ENCODE measurements at regions not wholly inside any gene's neighbourhood (a gene's known extent, or its start where the extent isn't known, plus 50 kb on each side); places are given as distances from the start of the nearest gene placed in this dataset.

DNA sequence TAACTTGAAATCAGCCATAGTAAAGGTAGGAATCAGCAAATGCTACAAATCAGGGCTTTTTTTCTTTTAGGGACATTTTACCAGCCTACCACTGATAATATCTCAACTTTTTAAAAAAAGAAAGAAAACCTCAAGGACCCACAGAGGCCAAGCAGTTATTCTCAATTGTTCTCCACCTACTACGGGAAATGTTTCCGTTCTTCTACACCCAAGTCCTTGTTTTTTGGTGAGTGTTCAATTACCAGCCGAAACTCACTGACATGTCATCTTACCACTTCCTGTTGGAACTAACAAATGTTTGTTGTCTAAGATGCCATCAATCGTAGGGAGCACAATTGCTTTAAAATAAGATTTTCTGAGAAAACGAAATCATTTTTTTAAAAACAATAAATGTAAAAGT lies 50.2 kb upstream of the CDK1 start:
- peak overlapping the region; percentile 70 for H3K4me3 Mint-ChIP-seq
- peaks cover 2% of the 10 kb centered on the region for H3K27me3 Mint-ChIP-seq
- CTCF ChIA-PET = interaction anchor here (1.1 kb wide), 1 partner anchor 11 kb away, joined by 4 read pairs; no protein-coding TSS in a partner anchor
- H3K36me3 Mint-ChIP-seq = peaks cover 4% of the 10 kb centered on the region
- POLR2A ChIA-PET = interaction anchor here (1.1 kb wide), 1 partner anchor 8 kb away, joined by 5 read pairs; no protein-coding TSS in a partner anchor
- peaks cover 70% of the 10 kb centered on the region for H3K4me1 Mint-ChIP-seq (ENCODE audit: low read depth)
- H3K9me3 Mint-ChIP-seq = peaks cover 2% of the 10 kb centered on the region
- peak overlapping the region; percentile 83 for H3K27ac Mint-ChIP-seq
- DNase-seq = no peak
- intact Hi-C loops (cut with micrococcal nuclease) = loop anchor here (2.0 kb wide), 2 partner anchors 13 to 61 kb away; no protein-coding TSS in a partner anchor

DNA sequence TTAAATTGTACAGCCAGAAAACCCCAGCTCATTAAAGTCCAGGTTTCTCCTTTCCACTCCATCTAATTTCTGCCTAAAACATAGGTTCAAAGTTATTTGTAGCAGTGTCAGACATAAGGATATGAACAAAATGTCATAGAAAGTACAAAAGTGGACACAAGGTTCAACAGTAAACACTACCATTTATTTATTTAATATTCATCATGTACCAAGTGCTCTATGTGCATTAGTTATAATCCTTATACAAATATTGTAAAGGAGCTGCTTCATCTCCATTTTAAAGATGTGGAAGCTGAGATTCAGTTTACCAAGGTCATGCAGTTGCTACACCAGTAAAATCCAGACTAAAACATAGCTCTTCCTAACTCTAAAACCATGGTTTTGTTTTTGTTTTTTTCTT lies 52.0 kb upstream of the CDK1 start:
- Mint-ChIP-seq H3K9me3 (peaks cover 2% of the 10 kb centered on the region), H3K4me3 (peak overlapping the region; percentile 16), H3K27ac (peak overlapping the region; percentile 66), H3K27me3 (no peaks in the 10 kb centered on the region), H3K4me1 (ENCODE audit: low read depth) (peaks cover 72% of the 10 kb centered on the region), H3K36me3 (peaks cover 4% of the 10 kb centered on the region)
- ChIA-PET CTCF (no interaction called here), POLR2A (interaction anchor here (0.6 to 1.5 kb wide), 2 partner anchors 12 to 48 kb away, joined by 4 to 5 read pairs; no protein-coding TSS in a partner anchor)
- intact Hi-C loops (cut with micrococcal nuclease) = no loop called here
- DNase-seq = no peak

DNA sequence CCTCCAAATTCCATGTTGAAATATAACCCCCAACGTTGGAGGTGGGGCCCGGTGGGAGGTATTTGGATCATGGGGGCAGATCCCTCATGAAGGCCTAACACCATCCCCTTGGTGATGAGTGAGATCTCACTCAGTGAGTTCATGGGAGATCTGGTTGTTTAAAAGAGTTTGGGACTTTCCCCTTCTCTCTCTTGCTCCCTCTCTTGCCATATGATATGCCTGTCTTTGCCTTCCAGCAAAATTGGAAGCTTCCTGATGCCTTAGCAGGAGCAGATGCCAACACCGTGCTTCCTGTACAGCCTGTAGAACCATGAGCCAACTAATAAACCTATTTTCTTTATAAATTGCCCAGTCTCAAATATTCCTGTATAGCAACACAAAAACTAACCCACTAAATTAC lies 55.7 kb upstream of the CDK1 start:
- Mint-ChIP-seq H3K9me3 (peaks cover 2% of the 10 kb centered on the region), H3K27me3 (no peaks in the 10 kb centered on the region), H3K27ac (no peak overlapping the region), H3K4me3 (no peak overlapping the region), H3K36me3 (peaks cover 4% of the 10 kb centered on the region), H3K4me1 (ENCODE audit: low read depth) (peaks cover 60% of the 10 kb centered on the region)
- POLR2A ChIA-PET = no interaction called here
- CTCF ChIA-PET = no interaction called here
- intact Hi-C loops (cut with micrococcal nuclease) = loop anchor here (1.0 kb wide), 1 partner anchor 8 kb away; no protein-coding TSS in a partner anchor
- DNase-seq = no peak

DNA sequence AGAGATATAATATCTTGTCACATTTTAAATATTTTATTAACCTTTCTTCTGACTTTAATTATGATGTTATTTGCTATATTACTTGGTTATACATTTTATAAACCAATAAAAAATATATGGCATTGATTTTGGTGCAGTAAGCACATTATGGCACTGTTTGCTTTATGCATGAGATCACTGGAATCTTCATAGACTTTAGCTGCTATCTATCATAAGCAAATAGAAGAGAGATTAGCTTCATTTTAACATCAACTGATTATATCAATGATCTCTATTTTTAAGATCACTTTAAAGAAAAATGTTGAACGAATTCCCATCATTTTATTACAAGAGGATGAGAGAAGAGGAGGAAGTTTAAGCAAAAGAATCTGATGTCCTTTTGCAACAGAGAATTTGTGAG lies 58.6 kb upstream of the CDK1 start:
- H3K27me3 Mint-ChIP-seq = no peaks in the 10 kb centered on the region
- no peak overlapping the region for H3K4me3 Mint-ChIP-seq
- intact Hi-C loops (cut with micrococcal nuclease) = no loop called here
- H3K9me3 Mint-ChIP-seq = peaks cover 2% of the 10 kb centered on the region
- H3K36me3 Mint-ChIP-seq = peaks cover 4% of the 10 kb centered on the region
- ChIA-PET CTCF (no interaction called here), POLR2A (interaction anchor here (1.9 kb wide), 1 partner anchor 9 kb away, joined by 5 read pairs; no protein-coding TSS in a partner anchor)
- peaks cover 45% of the 10 kb centered on the region for H3K4me1 Mint-ChIP-seq (ENCODE audit: low read depth)
- DNase-seq = no peak
- no peak overlapping the region for H3K27ac Mint-ChIP-seq

DNA sequence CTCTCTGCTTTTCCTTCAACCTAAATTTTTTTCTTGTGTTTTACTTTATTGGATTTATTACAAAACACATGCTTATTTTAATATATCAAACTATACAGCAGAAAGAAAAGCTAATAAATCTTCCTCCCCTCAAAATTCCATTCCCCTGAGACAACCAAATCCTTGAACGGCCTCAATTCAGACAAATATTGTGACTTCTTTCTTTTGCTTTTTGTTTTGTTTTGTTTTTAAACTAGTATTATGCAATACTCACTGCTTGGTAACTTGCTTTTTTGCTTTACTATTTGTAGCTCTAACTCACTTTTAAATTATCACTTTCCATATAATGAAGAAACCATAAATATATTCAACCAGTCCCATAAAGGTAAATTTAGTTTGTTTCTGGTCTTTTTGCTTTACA lies 59.4 kb upstream of the CDK1 start:
- H3K9me3 Mint-ChIP-seq = no peaks in the 10 kb centered on the region
- H3K4me1 Mint-ChIP-seq (ENCODE audit: low read depth) = peaks cover 50% of the 10 kb centered on the region
- POLR2A ChIA-PET = interaction anchor here (1.9 kb wide), 1 partner anchor 10 kb away, joined by 5 read pairs; no protein-coding TSS in a partner anchor
- H3K27me3 Mint-ChIP-seq = no peaks in the 10 kb centered on the region
- no peak overlapping the region for H3K27ac Mint-ChIP-seq
- H3K36me3 Mint-ChIP-seq = peaks cover 4% of the 10 kb centered on the region
- no peak for DNase-seq
- CTCF ChIA-PET = interaction anchor here (0.9 kb wide), 1 partner anchor 11 kb away, joined by 7 read pairs; no protein-coding TSS in a partner anchor
- intact Hi-C loops (cut with micrococcal nuclease) = no loop called here
- no peak overlapping the region for H3K4me3 Mint-ChIP-seq

DNA sequence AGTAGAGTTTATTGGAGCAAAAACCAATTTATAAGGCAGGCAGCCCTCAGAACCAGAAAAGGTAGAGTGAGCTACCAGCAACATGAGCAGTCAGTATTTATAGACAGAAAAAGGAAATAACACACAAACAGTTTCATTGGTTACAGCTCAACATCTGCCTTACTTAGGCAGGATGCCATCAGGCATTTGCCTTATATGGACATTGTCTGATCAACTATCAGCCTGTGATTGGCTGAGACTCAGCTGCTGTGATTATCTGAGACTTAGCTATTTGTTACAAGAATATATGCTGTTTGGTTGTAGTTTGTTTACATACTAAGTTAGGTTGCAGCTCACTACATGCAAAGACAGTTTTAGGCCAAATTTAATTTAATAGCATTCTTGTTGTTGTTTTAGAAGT lies 60.4 kb upstream of the CDK1 start:
- Mint-ChIP-seq H3K9me3 (no peaks in the 10 kb centered on the region), H3K4me3 (no peak overlapping the region), H3K27ac (no peak overlapping the region), H3K27me3 (no peaks in the 10 kb centered on the region), H3K4me1 (ENCODE audit: low read depth) (peaks cover 53% of the 10 kb centered on the region), H3K36me3 (no peaks in the 10 kb centered on the region)
- POLR2A ChIA-PET = no interaction called here
- CTCF ChIA-PET = interaction anchor here (0.8 to 1.1 kb wide), 2 partner anchors 11 to 88 kb away, joined by 3 to 4 read pairs; no protein-coding TSS in a partner anchor
- intact Hi-C loops (cut with micrococcal nuclease) = no loop called here
- DNase-seq = no peak

DNA sequence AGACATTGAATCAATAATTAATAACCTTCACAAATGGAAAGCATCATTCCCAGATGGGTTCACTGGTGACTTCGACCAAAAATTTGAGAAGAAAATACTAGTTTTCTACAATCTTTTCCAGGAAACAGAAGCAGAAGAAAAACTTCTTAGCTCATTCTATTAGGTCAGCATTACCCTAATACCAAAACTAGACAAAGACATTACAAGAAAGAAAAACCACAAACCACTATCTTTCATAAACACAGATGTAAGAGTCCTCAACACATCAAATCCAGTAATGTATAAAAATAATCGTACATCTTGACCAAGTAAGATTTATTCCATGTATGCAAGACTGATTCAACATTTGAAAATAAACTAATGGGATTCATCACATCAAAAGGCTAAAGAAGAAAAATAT lies 64.0 kb upstream of the CDK1 start:
- Mint-ChIP-seq H3K4me3 (peak overlapping the region; percentile 4), H3K4me1 (ENCODE audit: low read depth) (peaks cover 47% of the 10 kb centered on the region), H3K27me3 (no peaks in the 10 kb centered on the region), H3K27ac (peak overlapping the region; percentile 7), H3K36me3 (peaks cover 2% of the 10 kb centered on the region), H3K9me3 (no peaks in the 10 kb centered on the region)
- ChIA-PET POLR2A (interaction anchor here (0.7 to 1.1 kb wide), 2 partner anchors 12 to 16 kb away, joined by 4 to 5 read pairs; no protein-coding TSS in a partner anchor), CTCF (interaction anchor here (0.8 to 1.0 kb wide), 2 partner anchors 15 to 63 kb away, joined by 3 to 4 read pairs; no protein-coding TSS in a partner anchor)
- no peak for DNase-seq
- intact Hi-C loops (cut with micrococcal nuclease) = loop anchor here (1.0 to 2.0 kb wide), 3 partner anchors 8 to 51 kb away; no protein-coding TSS in a partner anchor

DNA sequence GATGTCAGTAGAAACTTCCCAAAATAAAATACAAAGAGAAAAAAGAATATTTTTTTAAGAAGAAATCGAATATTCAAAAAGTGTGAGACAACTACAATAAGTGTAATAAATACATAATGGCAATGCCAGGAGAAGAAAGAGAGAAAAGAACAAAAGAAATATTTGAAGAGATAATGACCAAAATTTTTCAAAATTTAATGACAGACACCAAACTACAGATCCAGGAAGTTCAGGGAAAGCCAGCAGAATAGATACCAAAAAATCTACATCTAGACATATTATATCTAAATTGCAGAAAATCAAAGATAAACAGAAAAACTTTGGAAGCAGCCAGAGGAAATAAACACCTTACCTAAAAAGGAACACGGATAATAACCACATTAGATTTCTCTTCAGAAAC lies 66.8 kb upstream of the CDK1 start:
- H3K36me3 Mint-ChIP-seq = peaks cover 2% of the 10 kb centered on the region
- intact Hi-C loops (cut with micrococcal nuclease) = no loop called here
- DNase-seq = no peak
- no peaks in the 10 kb centered on the region for H3K27me3 Mint-ChIP-seq
- no peaks in the 10 kb centered on the region for H3K9me3 Mint-ChIP-seq
- H3K4me1 Mint-ChIP-seq (ENCODE audit: low read depth) = peaks cover 48% of the 10 kb centered on the region
- ChIA-PET POLR2A (no interaction called here), CTCF (no interaction called here)
- H3K4me3 Mint-ChIP-seq = no peak overlapping the region
- H3K27ac Mint-ChIP-seq = no peak overlapping the region

DNA sequence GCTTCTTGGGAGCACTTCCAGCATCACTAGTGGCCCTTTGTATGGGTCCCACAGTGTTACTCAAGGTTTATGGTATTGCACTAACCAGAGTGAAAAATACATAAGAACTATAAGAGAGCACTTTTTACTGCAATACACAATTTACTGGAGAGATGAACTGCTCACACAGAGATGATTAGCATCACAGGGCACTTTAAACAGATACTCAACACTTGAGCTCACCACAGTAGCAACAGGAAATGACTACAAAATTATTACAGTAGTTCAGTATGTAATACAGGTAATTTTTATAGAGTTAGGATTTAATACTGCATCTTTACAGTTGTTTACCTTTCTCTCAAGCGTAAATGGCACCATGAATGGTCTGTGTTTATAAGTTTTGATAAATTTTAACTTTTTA lies 68.2 kb upstream of the CDK1 start:
- ChIA-PET CTCF (interaction anchor here (1.0 kb wide), 1 partner anchor 47 kb away, joined by 3 read pairs; no protein-coding TSS in a partner anchor), POLR2A (no interaction called here)
- no peak overlapping the region for H3K4me3 Mint-ChIP-seq
- intact Hi-C loops (cut with micrococcal nuclease) = no loop called here
- no peaks in the 10 kb centered on the region for H3K27me3 Mint-ChIP-seq
- DNase-seq = no peak
- H3K4me1 Mint-ChIP-seq (ENCODE audit: low read depth) = peaks cover 55% of the 10 kb centered on the region
- no peaks in the 10 kb centered on the region for H3K9me3 Mint-ChIP-seq
- H3K27ac Mint-ChIP-seq = peak overlapping the region; percentile 55
- peaks cover 2% of the 10 kb centered on the region for H3K36me3 Mint-ChIP-seq

DNA sequence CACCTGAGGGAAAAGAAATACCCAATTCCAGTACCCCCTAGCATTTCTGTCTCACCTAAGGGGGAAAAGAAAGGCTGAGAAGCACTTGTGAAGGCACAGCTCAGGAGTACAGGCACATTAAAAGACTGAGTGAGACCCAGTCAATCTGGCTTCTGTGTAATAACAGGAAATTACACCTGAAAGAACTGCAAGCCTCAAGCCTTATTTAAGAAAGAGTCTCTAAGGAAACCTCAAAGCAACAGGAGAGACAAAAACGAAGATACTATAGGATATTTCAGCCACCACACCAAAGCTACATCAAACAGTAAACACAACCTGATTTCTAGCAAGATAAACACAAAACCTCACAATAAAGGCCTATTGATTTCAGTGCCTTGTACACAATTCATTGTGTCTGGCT lies 69.6 kb upstream of the CDK1 start:
- H3K4me1 Mint-ChIP-seq (ENCODE audit: low read depth) = peaks cover 54% of the 10 kb centered on the region
- no peaks in the 10 kb centered on the region for H3K27me3 Mint-ChIP-seq
- peaks cover 2% of the 10 kb centered on the region for H3K36me3 Mint-ChIP-seq
- CTCF ChIA-PET = no interaction called here
- POLR2A ChIA-PET = no interaction called here
- no peak overlapping the region for H3K4me3 Mint-ChIP-seq
- no peaks in the 10 kb centered on the region for H3K9me3 Mint-ChIP-seq
- H3K27ac Mint-ChIP-seq = peak overlapping the region; percentile 76
- intact Hi-C loops (cut with micrococcal nuclease) = loop anchor here (1.0 kb wide), 1 partner anchor 24 kb away; no protein-coding TSS in a partner anchor
- DNase-seq = no peak

DNA sequence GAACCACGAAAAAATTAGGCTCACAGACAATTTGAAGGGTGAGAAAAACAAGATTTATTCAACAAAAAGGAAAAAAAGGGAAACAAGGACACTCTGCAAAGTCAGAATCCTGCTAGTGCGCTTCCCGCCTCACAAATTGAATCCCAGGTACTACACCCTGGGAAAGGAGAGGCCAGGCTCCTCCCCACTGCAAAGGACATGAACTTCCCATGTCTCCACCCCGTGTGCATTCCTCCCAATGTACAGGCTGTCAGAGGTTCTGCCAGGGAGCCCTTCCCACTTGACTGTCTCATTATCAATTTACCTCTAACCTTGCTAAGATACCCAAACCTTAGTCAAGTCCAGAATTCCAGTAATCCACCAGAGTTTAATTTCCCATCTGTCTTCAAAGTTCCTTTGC lies 70.4 kb upstream of the CDK1 start:
- H3K9me3 Mint-ChIP-seq = no peaks in the 10 kb centered on the region
- ChIA-PET CTCF (no interaction called here), POLR2A (no interaction called here)
- no peaks in the 10 kb centered on the region for H3K27me3 Mint-ChIP-seq
- no peak for DNase-seq
- H3K4me3 Mint-ChIP-seq = no peak overlapping the region
- H3K27ac Mint-ChIP-seq = peak overlapping the region; percentile 76
- intact Hi-C loops (cut with micrococcal nuclease) = loop anchor here (1.0 kb wide), 1 partner anchor 24 kb away; no protein-coding TSS in a partner anchor
- H3K4me1 Mint-ChIP-seq (ENCODE audit: low read depth) = peaks cover 51% of the 10 kb centered on the region
- H3K36me3 Mint-ChIP-seq = peaks cover 2% of the 10 kb centered on the region

DNA sequence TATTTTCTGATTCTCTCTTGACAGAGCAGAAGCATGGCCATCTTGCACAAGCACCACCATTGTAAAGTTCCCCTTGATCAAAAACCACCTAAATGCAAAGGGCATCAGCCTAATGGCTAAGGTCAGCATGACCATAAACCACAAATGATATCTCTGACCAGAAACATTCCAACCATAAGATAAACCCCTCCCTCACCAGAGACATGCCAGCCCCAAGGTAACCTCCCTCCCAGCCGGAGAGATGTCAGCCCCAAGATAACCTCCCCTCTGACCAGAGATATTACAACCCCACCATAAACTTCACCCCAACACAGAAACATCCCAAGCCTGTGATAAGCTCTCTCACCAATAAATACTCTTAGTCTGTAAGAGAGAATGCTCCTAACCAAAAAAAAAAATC lies 72.1 kb upstream of the CDK1 start:
- H3K4me1 Mint-ChIP-seq (ENCODE audit: low read depth) = peaks cover 57% of the 10 kb centered on the region
- H3K4me3 Mint-ChIP-seq = no peak overlapping the region
- ChIA-PET CTCF (no interaction called here), POLR2A (no interaction called here)
- H3K36me3 Mint-ChIP-seq = no peaks in the 10 kb centered on the region
- H3K9me3 Mint-ChIP-seq = no peaks in the 10 kb centered on the region
- DNase-seq = no peak
- no peaks in the 10 kb centered on the region for H3K27me3 Mint-ChIP-seq
- H3K27ac Mint-ChIP-seq = no peak overlapping the region
- intact Hi-C loops (cut with micrococcal nuclease) = no loop called here

DNA sequence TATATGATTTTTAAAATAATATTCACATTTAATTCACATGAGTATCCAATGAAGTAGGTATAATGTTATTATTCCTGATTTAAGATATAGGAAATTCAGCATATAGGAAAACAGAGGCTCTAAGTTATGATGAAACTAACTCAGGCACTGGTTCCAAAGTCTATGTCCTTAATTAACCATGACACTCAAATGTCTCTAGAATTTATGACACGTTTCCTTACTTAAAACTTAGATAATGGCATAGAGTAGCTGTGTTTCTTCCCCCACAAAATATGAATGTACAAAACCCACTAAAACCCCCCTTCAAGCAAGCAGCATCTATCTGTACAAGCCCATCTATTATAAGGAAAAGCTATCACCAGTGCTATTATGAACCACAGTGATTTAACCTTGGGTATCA lies 72.9 kb upstream of the CDK1 start:
- Mint-ChIP-seq H3K4me1 (ENCODE audit: low read depth) (peaks cover 55% of the 10 kb centered on the region), H3K4me3 (no peak overlapping the region), H3K27me3 (no peaks in the 10 kb centered on the region), H3K36me3 (no peaks in the 10 kb centered on the region), H3K9me3 (no peaks in the 10 kb centered on the region), H3K27ac (no peak overlapping the region)
- ChIA-PET CTCF (no interaction called here), POLR2A (interaction anchor here (0.7 kb wide), 1 partner anchor 61 kb away, joined by 3 read pairs; no protein-coding TSS in a partner anchor)
- DNase-seq = no peak
- intact Hi-C loops (cut with micrococcal nuclease) = loop anchor here (1.0 kb wide), 1 partner anchor 64 kb away; no protein-coding TSS in a partner anchor

Measured in activated CD4-positive, alpha-beta memory T cell treated with anti-CD3 and anti-CD28 coated beads for 36 hours (primary cell).